Panc1 (cell line): ENCODE measurements at regions not wholly inside any gene's neighbourhood (a gene's known extent, or its start where the extent isn't known, plus 50 kb on each side); places are given as distances from the start of the nearest gene placed in this dataset.

Source experiments
- ATAC-seq: fragments of 200-7000 bp; cut with Tn5 transposase; 2 replicates; pipeline ENCODE4 v1.9.1; 2020; ENCODE audit warnings: mild to moderate bottlenecking, moderate library complexity
- BruUV-seq: library from RNA; stranded (reverse); fragments of 400-500 nt; replicated peaks from 2 replicates; lab custom pipeline; 2021; lab: Mats Ljungman, UMichigan
- CTCF ChIA-PET: fragments of 300-600 bp; sonication (Branson Sonifier 250); formaldehyde crosslinking; loops from one replicate; lab custom pipeline; 2022; ENCODE audit warnings: antibody characterized with exemption; lab: Charles Lee
- POLR2A ChIA-PET: fragments of 300-600 bp; sonication (Branson Sonifier 250); formaldehyde crosslinking; loops from one replicate; lab custom pipeline; 2022; ENCODE audit warnings: antibody characterized with exemption; lab: Charles Lee
- DNase-seq: peaks from one replicate; pipeline ENCODE4 v3.0.0-alpha.2; 2010; ENCODE audit warnings: low read depth, low spot score
- H3K27ac ChIP-seq: 2 replicates; pipeline ENCODE4 v1.5.1; 2011; ENCODE audit warnings: mild to moderate bottlenecking, low read length, inconsistent platforms
- H3K27me3 ChIP-seq: fragments of 200-500 bp; sonication (Bioruptor generic); 2 replicates; pipeline ENCODE4 v1.6.0; 2014; ENCODE audit warnings: low read length, inconsistent platforms; ENCODE audit not compliant: control insufficient read depth, insufficient read depth
- H3K36me3 ChIP-seq: fragments of 200-500 bp; sonication (Bioruptor generic); 2 replicates; pipeline ENCODE4 v1.5.1; 2014; ENCODE audit warnings: inconsistent platforms, mild to moderate bottlenecking, low read length, moderate library complexity; ENCODE audit not compliant: control insufficient read depth, insufficient read depth
- H3K4me1 ChIP-seq: 2 replicates; pipeline ENCODE4 v1.5.1; 2011; ENCODE audit warnings: inconsistent platforms, mild to moderate bottlenecking, low read length, moderate library complexity; ENCODE audit not compliant: control insufficient read depth, insufficient read depth
- H3K4me3 ChIP-seq, 2 experiments: 2 replicates each; pipeline ENCODE4 v1.5.1; 2011 to 2012; ENCODE audit warnings: low read depth in 2 of 2, low read length in 2 of 2, mild to moderate bottlenecking in 2 of 2, inconsistent platforms in 1 of 2, moderate library complexity in 1 of 2
- H3K9me3 ChIP-seq: fragments of 200-500 bp; sonication (Bioruptor generic); 2 replicates; pipeline ENCODE4 v1.5.1; 2014; ENCODE audit warnings: low read depth, mild to moderate bottlenecking, inconsistent platforms, low read length, moderate library complexity; ENCODE audit not compliant: control insufficient read depth, insufficient read depth
- POLR2AphosphoS5 ChIP-seq: IDR thresholded peaks from 2 replicates; pipeline ENCODE4 v1.6.1; 2012; ENCODE audit warnings: mild to moderate bottlenecking, low read depth, low read length, moderate library complexity
- SIN3A ChIP-seq: IDR thresholded peaks from 2 replicates; pipeline ENCODE4 v1.6.1; 2012; ENCODE audit warnings: low read depth, mild to moderate bottlenecking, low read length, moderate library complexity, borderline replicate concordance; ENCODE audit not compliant: insufficient read depth
- TCF7L2 ChIP-seq: IDR thresholded peaks from 2 replicates; pipeline ENCODE4 v1.6.1; 2011; ENCODE audit warnings: mild to moderate bottlenecking, low read depth, low read length, inconsistent platforms
- in situ Hi-C: cut with HindIII; loops from 2 replicates; pipeline ENCODE4 v1.10.0; 2016; ENCODE audit warnings: low sequenced_read_pairs, low pct_unique_long_range_greater_than_20kb
- intact Hi-C: fragments of 100-400 bp; cut with micrococcal nuclease; formaldehyde crosslinking; loops from one replicate; pipeline ENCODE4 v1.10.0; 2022; ENCODE audit not compliant: unreplicated experiment
- TF ChIP-seq, protein P1 (sequence below), 2 experiments: IDR thresholded peaks; 2 replicates each; pipeline ENCODE4 v1.6.1; 2011 to 2012; ENCODE audit warnings: low read depth in 2 of 2, control low read depth in 1 of 2, low read length in 1 of 2, mild to moderate bottlenecking in 1 of 2, moderate library complexity in 1 of 2; ENCODE audit not compliant: insufficient read depth in 1 of 2
- TF ChIP-seq, protein P2 (sequence below): fragments of 450-650 bp; IDR thresholded peaks from 2 replicates; pipeline ENCODE4 v1.5.1; 2017; ENCODE audit warnings: mild to moderate bottlenecking

DNA sequence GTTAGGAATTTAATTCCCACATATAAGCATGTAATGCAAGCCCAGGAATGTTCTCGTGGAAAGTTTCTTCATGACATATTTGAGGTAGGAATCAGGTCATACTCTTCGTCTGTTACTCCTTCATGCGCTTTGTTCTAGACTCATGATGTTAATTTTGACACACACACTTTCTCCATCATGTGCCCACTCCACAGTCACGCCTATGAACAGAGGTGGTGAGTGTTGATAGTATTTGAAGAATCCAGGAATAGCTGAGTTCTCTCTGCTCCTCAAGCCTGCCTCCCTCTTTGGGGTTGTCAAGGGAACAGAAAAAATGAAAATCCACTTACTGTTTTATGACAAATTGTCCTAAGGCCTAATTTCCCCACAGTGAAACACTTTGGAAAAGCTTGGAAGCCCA is 117.3 kb upstream of the SERPINE2 start:
- ChIA-PET POLR2A (no interaction called here), CTCF (no interaction called here)

DNA sequence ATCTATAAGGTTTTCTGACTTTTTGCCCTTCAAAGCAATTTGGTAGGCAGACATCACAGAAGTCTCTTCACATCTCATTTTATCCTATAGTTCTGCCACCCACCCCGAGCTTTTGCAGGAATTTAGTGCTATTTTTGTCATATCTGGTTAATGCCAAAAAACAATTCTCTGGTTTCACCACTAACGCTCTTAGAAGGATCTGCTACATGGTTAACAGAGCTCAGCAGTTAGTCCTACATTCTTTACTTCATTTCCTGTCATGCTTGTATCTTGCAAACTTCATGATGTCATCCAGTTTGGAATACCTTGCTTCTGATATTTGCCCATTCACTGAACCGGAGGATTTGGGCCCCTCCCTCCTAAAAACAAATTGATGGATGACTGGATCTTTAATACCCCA is 116.8 kb upstream of the SERPINE2 start:
- Histone ChIP-seq H3K9me3 (no peaks in the 10 kb centered on the region), H3K4me3 (no peak overlapping the region), H3K4me1 (no peaks in the 10 kb centered on the region), H3K27me3 (no peaks in the 10 kb centered on the region), H3K27ac (no peak overlapping the region), H3K36me3 (no peaks in the 10 kb centered on the region)
- no peak for TF ChIP-seq POLR2AphosphoS5
- TF ChIP-seq SIN3A, result no peak
- no peak for TF ChIP-seq TCF7L2
- TF ChIP-seq, protein P1, sequence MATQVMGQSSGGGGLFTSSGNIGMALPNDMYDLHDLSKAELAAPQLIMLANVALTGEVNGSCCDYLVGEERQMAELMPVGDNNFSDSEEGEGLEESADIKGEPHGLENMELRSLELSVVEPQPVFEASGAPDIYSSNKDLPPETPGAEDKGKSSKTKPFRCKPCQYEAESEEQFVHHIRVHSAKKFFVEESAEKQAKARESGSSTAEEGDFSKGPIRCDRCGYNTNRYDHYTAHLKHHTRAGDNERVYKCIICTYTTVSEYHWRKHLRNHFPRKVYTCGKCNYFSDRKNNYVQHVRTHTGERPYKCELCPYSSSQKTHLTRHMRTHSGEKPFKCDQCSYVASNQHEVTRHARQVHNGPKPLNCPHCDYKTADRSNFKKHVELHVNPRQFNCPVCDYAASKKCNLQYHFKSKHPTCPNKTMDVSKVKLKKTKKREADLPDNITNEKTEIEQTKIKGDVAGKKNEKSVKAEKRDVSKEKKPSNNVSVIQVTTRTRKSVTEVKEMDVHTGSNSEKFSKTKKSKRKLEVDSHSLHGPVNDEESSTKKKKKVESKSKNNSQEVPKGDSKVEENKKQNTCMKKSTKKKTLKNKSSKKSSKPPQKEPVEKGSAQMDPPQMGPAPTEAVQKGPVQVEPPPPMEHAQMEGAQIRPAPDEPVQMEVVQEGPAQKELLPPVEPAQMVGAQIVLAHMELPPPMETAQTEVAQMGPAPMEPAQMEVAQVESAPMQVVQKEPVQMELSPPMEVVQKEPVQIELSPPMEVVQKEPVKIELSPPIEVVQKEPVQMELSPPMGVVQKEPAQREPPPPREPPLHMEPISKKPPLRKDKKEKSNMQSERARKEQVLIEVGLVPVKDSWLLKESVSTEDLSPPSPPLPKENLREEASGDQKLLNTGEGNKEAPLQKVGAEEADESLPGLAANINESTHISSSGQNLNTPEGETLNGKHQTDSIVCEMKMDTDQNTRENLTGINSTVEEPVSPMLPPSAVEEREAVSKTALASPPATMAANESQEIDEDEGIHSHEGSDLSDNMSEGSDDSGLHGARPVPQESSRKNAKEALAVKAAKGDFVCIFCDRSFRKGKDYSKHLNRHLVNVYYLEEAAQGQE (IDR thresholded peaks at IDR 0.05; ENCODE audit: insufficient read depth in 1 of 2, low read depth in 2 of 2, low read length in 1 of 2), result no peak
- TF ChIP-seq, protein P2, sequence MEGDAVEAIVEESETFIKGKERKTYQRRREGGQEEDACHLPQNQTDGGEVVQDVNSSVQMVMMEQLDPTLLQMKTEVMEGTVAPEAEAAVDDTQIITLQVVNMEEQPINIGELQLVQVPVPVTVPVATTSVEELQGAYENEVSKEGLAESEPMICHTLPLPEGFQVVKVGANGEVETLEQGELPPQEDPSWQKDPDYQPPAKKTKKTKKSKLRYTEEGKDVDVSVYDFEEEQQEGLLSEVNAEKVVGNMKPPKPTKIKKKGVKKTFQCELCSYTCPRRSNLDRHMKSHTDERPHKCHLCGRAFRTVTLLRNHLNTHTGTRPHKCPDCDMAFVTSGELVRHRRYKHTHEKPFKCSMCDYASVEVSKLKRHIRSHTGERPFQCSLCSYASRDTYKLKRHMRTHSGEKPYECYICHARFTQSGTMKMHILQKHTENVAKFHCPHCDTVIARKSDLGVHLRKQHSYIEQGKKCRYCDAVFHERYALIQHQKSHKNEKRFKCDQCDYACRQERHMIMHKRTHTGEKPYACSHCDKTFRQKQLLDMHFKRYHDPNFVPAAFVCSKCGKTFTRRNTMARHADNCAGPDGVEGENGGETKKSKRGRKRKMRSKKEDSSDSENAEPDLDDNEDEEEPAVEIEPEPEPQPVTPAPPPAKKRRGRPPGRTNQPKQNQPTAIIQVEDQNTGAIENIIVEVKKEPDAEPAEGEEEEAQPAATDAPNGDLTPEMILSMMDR, result no peak
- DNase-seq (no peak), ATAC-seq (no peak)
- in situ Hi-C loops, result no loop called here
- ChIA-PET POLR2A (no interaction called here), CTCF (interaction anchor here (0.5 kb wide), 1 partner anchor 96 kb away, joined by 3 read pairs; no protein-coding TSS in a partner anchor)
- intact Hi-C loops, result no loop called here
- no TSS peak for BruUV-seq

More for the DNA sequence above, 117.3 kb upstream of the SERPINE2 start:
- no peak for ATAC-seq
- Histone ChIP-seq H3K4me3 (no peak overlapping the region), H3K27me3 (no peaks in the 10 kb centered on the region), H3K36me3 (no peaks in the 10 kb centered on the region), H3K9me3 (no peaks in the 10 kb centered on the region), H3K27ac (no peak overlapping the region), H3K4me1 (no peaks in the 10 kb centered on the region)
- DNase-seq, result no peak
- in situ Hi-C loops (no loop called here), intact Hi-C loops (no loop called here)
- TF ChIP-seq TCF7L2 (no peak), POLR2AphosphoS5 (no peak)
- TF ChIP-seq, protein P2, result no peak
- TF ChIP-seq, protein P1 (IDR thresholded peaks at IDR 0.05; ENCODE audit: insufficient read depth in 1 of 2, low read depth in 2 of 2, low read length in 1 of 2), result no peak
- no TSS peak for BruUV-seq
